Skeletal muscle tissue (tissue), 3 donors: ENCODE measurements at regions not wholly inside any gene's neighbourhood (a gene's known extent, or its start where the extent isn't known, plus 50 kb on each side); places are given as distances from the start of the nearest gene placed in this dataset.

ENCODE experiments used
- H3K27ac ChIP-seq: one replicate; pipeline ENCODE4 v1.7.0; 2013; ENCODE audit warnings: mild to moderate bottlenecking, low read depth, low read length, inconsistent platforms
- H3K27me3 ChIP-seq, 3 donors: one replicate each; pipeline ENCODE4 v1.7.0; 2013; ENCODE audit warnings: low read length in 3 of 3; ENCODE audit not compliant: control insufficient read depth in 3 of 3, insufficient read depth in 3 of 3
- H3K36me3 ChIP-seq, 3 donors: one replicate each; pipeline ENCODE4 v1.7.0; 2013; ENCODE audit warnings: low read length in 3 of 3; ENCODE audit not compliant: control insufficient read depth in 3 of 3, insufficient read depth in 3 of 3
- H3K4me1 ChIP-seq, 3 donors: one replicate each; pipeline ENCODE4 v1.7.0; 2013; ENCODE audit warnings: low read length in 3 of 3, mild to moderate bottlenecking in 3 of 3; ENCODE audit not compliant: control insufficient read depth in 3 of 3, insufficient read depth in 3 of 3
- H3K4me3 ChIP-seq, 3 donors: one replicate each; pipeline ENCODE4 v1.7.0; 2013; ENCODE audit warnings: low read length in 3 of 3
- H3K9ac ChIP-seq, 3 donors: one replicate each; pipeline ENCODE4 v1.7.0; 2013; ENCODE audit warnings: low read length in 3 of 3, mild to moderate bottlenecking in 3 of 3, moderate library complexity in 2 of 3, low read depth in 1 of 3
- H3K9me3 ChIP-seq, 3 donors: one replicate each; pipeline ENCODE4 v1.7.0; 2013; ENCODE audit warnings: low read length in 3 of 3; ENCODE audit not compliant: control insufficient read depth in 3 of 3
- donor health status: Osteomylitis.

- Histone ChIP-seq H3K9ac (no peak overlapping the region), H3K4me1 (no peaks in the 10 kb centered on the region), H3K36me3 (no peaks in the 10 kb centered on the region), H3K9me3 (no peaks in the 10 kb centered on the region), H3K4me3 (no peak overlapping the region), H3K27ac (no peak overlapping the region), H3K27me3 (no peaks in the 10 kb centered on the region)
Observed at GRCh38 chr10:105774351-105774750, 1133.3 kb downstream of the SORCS3 start.

GRCh38 chr10:105770524-105771212, 1129.6 kb downstream of the SORCS3 start:
- Histone ChIP-seq H3K4me1 (no peaks in the 10 kb centered on the region), H3K27ac (no peak overlapping the region), H3K4me3 (no peak overlapping the region), H3K36me3 (no peaks in the 10 kb centered on the region), H3K9ac (no peak overlapping the region), H3K27me3 (no peaks in the 10 kb centered on the region), H3K9me3 (no peaks in the 10 kb centered on the region)

- Histone ChIP-seq H3K9me3 (no peaks in the 10 kb centered on the region), H3K9ac (no peak overlapping the region), H3K27me3 (no peaks in the 10 kb centered on the region), H3K4me1 (no peaks in the 10 kb centered on the region), H3K36me3 (no peaks in the 10 kb centered on the region), H3K4me3 (no peak overlapping the region), H3K27ac (no peak overlapping the region)
Observed at GRCh38 chr10:105769248-105770184, 1128.4 kb downstream of the SORCS3 start.

GRCh38 chr10:105763611-105764010, 1122.5 kb downstream of the SORCS3 start:
- H3K4me1 ChIP-seq: no peaks in the 10 kb centered on the region
- H3K9ac ChIP-seq: no peak overlapping the region
- H3K9me3 ChIP-seq: no peaks in the 10 kb centered on the region
- H3K36me3 ChIP-seq: no peaks in the 10 kb centered on the region
- no peak overlapping the region for H3K4me3 ChIP-seq
- no peak overlapping the region for H3K27ac ChIP-seq
- no peaks in the 10 kb centered on the region for H3K27me3 ChIP-seq

- no peaks in the 10 kb centered on the region for H3K27me3 ChIP-seq
- no peak overlapping the region for H3K27ac ChIP-seq
- no peak overlapping the region for H3K4me3 ChIP-seq
- H3K4me1 ChIP-seq: no peaks in the 10 kb centered on the region
- no peaks in the 10 kb centered on the region for H3K36me3 ChIP-seq
- H3K9me3 ChIP-seq: no peaks in the 10 kb centered on the region
- H3K9ac ChIP-seq: no peak overlapping the region
Observed at GRCh38 chr10:105761576-105762260, 1120.6 kb downstream of the SORCS3 start.

GRCh38 chr10:105759669-105760068, 1118.6 kb downstream of the SORCS3 start:
- no peaks in the 10 kb centered on the region for H3K4me1 ChIP-seq
- no peak overlapping the region for H3K27ac ChIP-seq
- H3K4me3 ChIP-seq: no peak overlapping the region
- H3K36me3 ChIP-seq: no peaks in the 10 kb centered on the region
- no peaks in the 10 kb centered on the region for H3K27me3 ChIP-seq
- no peaks in the 10 kb centered on the region for H3K9me3 ChIP-seq
- no peak overlapping the region for H3K9ac ChIP-seq

GRCh38 chr10:105758209-105758998, 1117.3 kb downstream of the SORCS3 start:
- no peak overlapping the region for H3K27ac ChIP-seq
- no peak overlapping the region for H3K9ac ChIP-seq
- no peaks in the 10 kb centered on the region for H3K36me3 ChIP-seq
- no peaks in the 10 kb centered on the region for H3K4me1 ChIP-seq
- no peaks in the 10 kb centered on the region for H3K27me3 ChIP-seq
- no peaks in the 10 kb centered on the region for H3K9me3 ChIP-seq
- H3K4me3 ChIP-seq: no peak overlapping the region

GRCh38 chr10:105757302-105757701, 1116.2 kb downstream of the SORCS3 start:
- Histone ChIP-seq H3K36me3 (no peaks in the 10 kb centered on the region), H3K4me1 (no peaks in the 10 kb centered on the region), H3K4me3 (no peak overlapping the region), H3K9me3 (no peaks in the 10 kb centered on the region), H3K27me3 (no peaks in the 10 kb centered on the region), H3K27ac (no peak overlapping the region), H3K9ac (no peak overlapping the region)

GRCh38 chr10:105756386-105756785, 1115.3 kb downstream of the SORCS3 start:
- Histone ChIP-seq H3K4me1 (no peaks in the 10 kb centered on the region), H3K4me3 (no peak overlapping the region), H3K27me3 (no peaks in the 10 kb centered on the region), H3K9me3 (no peaks in the 10 kb centered on the region), H3K36me3 (no peaks in the 10 kb centered on the region), H3K27ac (no peak overlapping the region), H3K9ac (no peak overlapping the region)
